Thymus (tissue), 11 donors: ENCODE measurements at regions not wholly inside any gene's neighbourhood (a gene's known extent, or its start where the extent isn't known, plus 50 kb on each side); places are given as distances from the start of the nearest gene placed in this dataset.
A peak's percentile ranks its signal among the peaks of the same experiment; 100 is the strongest.

Source experiments
- DNase-seq, 9 donors: peaks; one replicate each; pipeline ENCODE4 v3.0.0-alpha.2; 2013; ENCODE audit warnings: low spot score in 9 of 9, low read depth in 6 of 9, missing footprints in 1 of 9
- H3K27ac ChIP-seq, 2 donors: one replicate each; pipeline ENCODE4 v1.5.1; 2013; ENCODE audit warnings: control low read depth in 1 of 2, low read depth in 1 of 2, low read length in 1 of 2, mild to moderate bottlenecking in 1 of 2, moderate library complexity in 1 of 2
- H3K27me3 ChIP-seq, 2 donors: one replicate each; pipeline ENCODE4 v1.5.1; 2013; ENCODE audit warnings: low read length in 1 of 2; ENCODE audit not compliant: control insufficient read depth in 2 of 2, insufficient read depth in 1 of 2
- H3K36me3 ChIP-seq, 2 donors: one replicate each; pipeline ENCODE4 v1.5.1; 2013; ENCODE audit warnings: low read length in 1 of 2, mild to moderate bottlenecking in 1 of 2, moderate library complexity in 1 of 2; ENCODE audit not compliant: control insufficient read depth in 2 of 2, insufficient read depth in 2 of 2
- H3K4me1 ChIP-seq, 2 donors: one replicate each; pipeline ENCODE4 v1.5.1; 2013; ENCODE audit warnings: low read length in 2 of 2; ENCODE audit not compliant: control insufficient read depth in 2 of 2, insufficient read depth in 2 of 2
- H3K4me3 ChIP-seq, 2 donors: one replicate each; pipeline ENCODE4 v1.5.1; 2013; ENCODE audit warnings: low read length in 2 of 2, control low read depth in 1 of 2, mild to moderate bottlenecking in 1 of 2
- H3K9me3 ChIP-seq, 2 donors: one replicate each; pipeline ENCODE4 v1.5.1; 2013; ENCODE audit warnings: low read length in 1 of 2, mild to moderate bottlenecking in 1 of 2; ENCODE audit not compliant: control insufficient read depth in 2 of 2, insufficient read depth in 1 of 2
- WGBS: extraction: QIAGEN DNeasy Blood & Tissue Kit; methylation state at CpG from one replicate; pipeline ENCODE4 v1.1.7; 2013; 5-methylcytosine and 5-hydroxymethylcytosine counted together
- donor health status: healthy.

GRCh38 chr2:226052772-226053416, 653.4 kb downstream of the NYAP2 start:
- no peak for DNase-seq

GRCh38 chr2:226050822-226051221, 651.3 kb downstream of the NYAP2 start:
- no peaks in the 10 kb centered on the region for H3K4me1 ChIP-seq
- no peaks in the 10 kb centered on the region for H3K36me3 ChIP-seq
- H3K27me3 ChIP-seq = no peaks in the 10 kb centered on the region
- H3K9me3 ChIP-seq = no peaks in the 10 kb centered on the region
- DNase-seq = no peak
- WGBS = 96% methylated on average over 5 of the region's 5 CpGs
- no peak overlapping the region for H3K27ac ChIP-seq
- H3K4me3 ChIP-seq = no peak overlapping the region

More at GRCh38 chr2:226052772-226053416, 653.4 kb downstream of the NYAP2 start:
- no peak overlapping the region for H3K4me3 ChIP-seq
- WGBS = 94% methylated on average over 6 of the region's 6 CpGs
- H3K4me1 ChIP-seq = no peaks in the 10 kb centered on the region
- no peak overlapping the region for H3K27ac ChIP-seq
- no peaks in the 10 kb centered on the region for H3K9me3 ChIP-seq
- no peaks in the 10 kb centered on the region for H3K36me3 ChIP-seq
- H3K27me3 ChIP-seq = no peaks in the 10 kb centered on the region

GRCh38 chr2:226048611-226049010, 649.1 kb downstream of the NYAP2 start:
- H3K27me3 ChIP-seq = no peaks in the 10 kb centered on the region
- H3K4me3 ChIP-seq = no peak overlapping the region
- H3K36me3 ChIP-seq = no peaks in the 10 kb centered on the region
- no peak for DNase-seq
- H3K27ac ChIP-seq = no peak overlapping the region
- no peaks in the 10 kb centered on the region for H3K9me3 ChIP-seq
- no peaks in the 10 kb centered on the region for H3K4me1 ChIP-seq
- 61% methylated on average over 4 of the region's 4 CpGs for WGBS

GRCh38 chr2:226045080-226045479, 645.6 kb downstream of the NYAP2 start:
- Histone ChIP-seq H3K27me3 (no peaks in the 10 kb centered on the region), H3K4me1 (no peaks in the 10 kb centered on the region), H3K36me3 (no peaks in the 10 kb centered on the region), H3K9me3 (no peaks in the 10 kb centered on the region), H3K4me3 (no peak overlapping the region), H3K27ac (no peak overlapping the region)
- WGBS = 95% methylated on average over 8 of the region's 8 CpGs
- no peak for DNase-seq

DNA sequence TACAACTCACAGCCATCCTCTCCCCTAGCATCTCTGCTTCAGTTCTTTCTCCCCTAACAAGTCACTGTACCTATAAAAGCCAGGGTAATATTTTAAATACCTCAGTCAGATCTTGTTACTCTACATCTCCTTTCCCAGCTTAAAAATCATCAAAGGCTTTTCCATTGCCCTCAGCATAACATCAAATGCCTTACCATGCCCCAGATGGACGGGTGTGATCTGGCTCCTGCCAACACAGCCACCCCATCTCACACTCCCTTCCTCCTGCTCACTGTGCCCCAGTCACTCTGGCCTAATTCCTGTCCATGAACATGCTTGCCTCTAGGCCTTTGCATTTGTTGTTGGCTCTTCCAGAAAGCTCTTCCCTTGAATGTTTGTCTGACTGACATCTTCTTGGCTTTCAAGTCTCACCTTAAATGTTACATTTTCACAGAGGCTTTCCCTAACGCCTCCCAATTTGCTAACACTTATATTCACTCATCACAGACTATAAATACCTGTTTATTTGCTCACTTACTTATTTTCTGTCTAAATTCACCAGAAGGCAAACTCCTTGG, 640.9 kb downstream of the NYAP2 start:
- 87% methylated on average over 2 of the region's 2 CpGs for WGBS
- Histone ChIP-seq H3K4me1 (no peaks in the 10 kb centered on the region), H3K27me3 (no peaks in the 10 kb centered on the region), H3K4me3 (no peak overlapping the region), H3K9me3 (no peaks in the 10 kb centered on the region), H3K36me3 (no peaks in the 10 kb centered on the region), H3K27ac (no peak overlapping the region)
- DNase-seq = no peak

- 98% methylated on average over 2 of the region's 2 CpGs for WGBS
- H3K36me3 ChIP-seq = no peaks in the 10 kb centered on the region
- peaks cover 0 to under 1% of the 10 kb centered on the region in 2 donors for H3K27me3 ChIP-seq
- no peak overlapping the region for H3K4me3 ChIP-seq
- no peak for DNase-seq
- no peaks in the 10 kb centered on the region for H3K9me3 ChIP-seq
- H3K27ac ChIP-seq = no peak overlapping the region
- no peaks in the 10 kb centered on the region for H3K4me1 ChIP-seq
Measured at GRCh38 chr2:226037526-226037925, 638.0 kb downstream of the NYAP2 start.

DNA sequence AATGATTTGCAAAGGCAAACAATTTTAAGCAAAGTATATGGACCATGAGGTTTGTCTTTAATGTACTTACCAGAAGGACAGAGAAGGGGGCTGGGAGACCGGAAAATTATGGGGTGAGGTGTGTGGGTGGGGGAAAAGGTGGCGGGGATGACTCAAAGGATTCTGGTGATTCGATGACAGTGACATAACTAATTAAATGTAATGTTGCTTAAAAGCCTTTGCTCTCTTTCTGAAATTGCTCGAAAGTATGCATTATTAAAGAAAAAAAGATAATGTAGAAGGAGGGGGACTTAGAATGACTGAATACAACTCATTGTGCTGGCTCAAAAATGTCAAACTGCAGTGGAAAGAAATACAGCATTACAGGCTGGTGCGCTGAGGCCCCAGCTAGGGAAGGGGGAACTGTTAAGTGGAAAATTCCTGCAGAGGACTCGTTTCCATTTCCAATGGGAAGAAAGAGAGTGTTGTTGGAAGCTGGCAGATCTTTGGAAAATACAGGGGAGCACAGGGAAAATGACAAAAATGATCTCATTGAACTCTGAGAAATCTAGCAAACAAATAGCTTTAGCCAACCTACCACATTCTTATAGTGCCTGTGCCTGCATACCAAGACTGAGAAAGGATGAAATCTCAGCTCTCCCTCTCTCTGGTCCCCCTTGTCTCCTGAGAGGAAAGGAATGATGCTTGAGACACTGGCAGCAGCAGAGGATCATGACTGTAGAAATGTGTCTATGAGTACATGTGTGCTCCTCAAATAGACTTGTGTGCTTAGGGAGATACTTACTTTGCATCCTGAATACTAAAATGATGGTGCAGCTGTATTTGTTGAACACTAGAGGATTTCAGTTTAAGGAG, 632.4 kb downstream of the NYAP2 start:
- Histone ChIP-seq H3K4me3 (no peak overlapping the region), H3K9me3 (no peaks in the 10 kb centered on the region), H3K4me1 (no peaks in the 10 kb centered on the region), H3K36me3 (no peaks in the 10 kb centered on the region), H3K27ac (no peak overlapping the region), H3K27me3 (peaks cover 4 to 26% of the 10 kb centered on the region in 2 donors)
- no peak for DNase-seq
- 13% methylated on average over 6 of the region's 6 CpGs for WGBS

- under 1% methylated on average over 34 of the region's 34 CpGs for WGBS
- peak in 2 of 9 donors; percentile 27 to 46 for DNase-seq
- peaks cover 4 to 26% of the 10 kb centered on the region in 2 donors for H3K27me3 ChIP-seq
- no peaks in the 10 kb centered on the region for H3K36me3 ChIP-seq
- no peaks in the 10 kb centered on the region for H3K9me3 ChIP-seq
- peak overlapping the region; percentile 23 to 31 for H3K4me3 ChIP-seq
- peak overlapping the region; percentile 32 to 44 for H3K27ac ChIP-seq
- no peaks in the 10 kb centered on the region for H3K4me1 ChIP-seq
Measured at GRCh38 chr2:226030788-226031646, 631.5 kb downstream of the NYAP2 start.
